Keratinocyte (primary cell): ENCODE measurements at regions not wholly inside any gene's neighbourhood (a gene's known extent, or its start where the extent isn't known, plus 50 kb on each side); places are given as distances from the start of the nearest gene placed in this dataset.
"Not testable (repeated sequence)": the region's sequence is repeated elsewhere in the genome, so short reads cannot be mapped to it uniquely, and the experiment has no call there.

Experiments used
- CTCF ChIP-seq, 3 experiments: IDR thresholded peaks in 1 of 3; conservative IDR thresholded peaks in 1 of 3; optimal IDR thresholded peaks in 1 of 3; 2 replicates in 2 of 3; 3 replicates in 1 of 3; pipeline versions ENCODE3 to v1.5.1; 2011; ENCODE audit warnings: low read length in 3 of 3, mild to moderate bottlenecking in 3 of 3, moderate library complexity in 2 of 3, control low read depth in 1 of 3, inconsistent platforms in 1 of 3; ENCODE audit not compliant: insufficient read depth in 2 of 3; ENCODE audit errors: extremely low read depth in 1 of 3
- EZH2 ChIP-seq: IDR thresholded peaks from one replicate; pipeline ENCODE4 v1.6.1; 2012; ENCODE audit warnings: inconsistent platforms, mild to moderate bottlenecking, low read length, moderate library complexity

GRCh38 chr5:109621266-109621665 is 68.5 kb upstream of the MAN2A1 start:
- TF ChIP-seq CTCF (optimal IDR thresholded peaks at IDR 0.05 in 1 of 3, IDR thresholded peaks at IDR 0.05 in 1 of 3, conservative IDR thresholded peaks at IDR 0.05 in 1 of 3; ENCODE audit: extremely low read depth in 1 of 3, insufficient read depth in 2 of 3, low read length in 3 of 3); EZH2: not testable (repeated sequence)
